Vagina (tissue), 2 donors: ENCODE measurements at regions not wholly inside any gene's neighbourhood (a gene's known extent, or its start where the extent isn't known, plus 50 kb on each side); places are given as distances from the start of the nearest gene placed in this dataset.

Experiments used
- POLR2A ChIP-seq, 2 donors: fragments of 450-650 bp; IDR thresholded peaks; one replicate each; pipeline ENCODE4 v1.6.1; 2017; ENCODE audit warnings: antibody characterized with exemption in 2 of 2, mild to moderate bottlenecking in 2 of 2, moderate library complexity in 2 of 2
- POLR2AphosphoS5 ChIP-seq, 2 donors: sonication (generic); formaldehyde crosslinking; IDR thresholded peaks; one replicate each; pipeline ENCODE4 v1.9.0; 2017; ENCODE audit warnings: antibody characterized with exemption in 2 of 2, mild to moderate bottlenecking in 2 of 2, low read depth in 1 of 2; ENCODE audit not compliant: insufficient read depth in 1 of 2
- TF ChIP-seq, protein P1 (sequence below), 3 experiments: fragments of 450-650 bp in 2 of 3; fragments of 200-600 bp in 1 of 3; sonication (generic) in 1 of 3; IDR thresholded peaks; one replicate each; pipeline ENCODE4 v1.5.1; 2017 to 2019; ENCODE audit warnings: antibody characterized with exemption in 3 of 3, mild to moderate bottlenecking in 2 of 3, moderate library complexity in 2 of 3

DNA sequence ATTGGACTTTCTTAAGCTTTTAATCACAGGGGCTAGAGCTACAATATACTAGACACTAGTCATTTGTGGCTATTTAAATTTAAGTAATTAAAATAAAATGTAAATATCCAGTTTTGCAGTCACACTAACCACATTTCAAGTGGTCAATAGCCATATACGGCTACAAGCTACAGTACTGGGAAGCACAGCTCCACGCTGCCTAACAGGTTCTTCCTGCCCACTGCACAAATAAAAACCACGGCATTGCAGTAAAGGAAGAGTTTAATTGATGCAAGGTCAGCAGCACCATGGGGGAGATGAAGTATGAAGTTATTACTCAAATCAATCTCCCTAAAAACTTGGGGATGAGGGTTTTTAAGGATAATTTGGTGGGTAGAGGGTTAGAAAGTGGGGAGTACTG, 134.1 kb downstream of the LURAP1L start:
- TF ChIP-seq, protein P1, sequence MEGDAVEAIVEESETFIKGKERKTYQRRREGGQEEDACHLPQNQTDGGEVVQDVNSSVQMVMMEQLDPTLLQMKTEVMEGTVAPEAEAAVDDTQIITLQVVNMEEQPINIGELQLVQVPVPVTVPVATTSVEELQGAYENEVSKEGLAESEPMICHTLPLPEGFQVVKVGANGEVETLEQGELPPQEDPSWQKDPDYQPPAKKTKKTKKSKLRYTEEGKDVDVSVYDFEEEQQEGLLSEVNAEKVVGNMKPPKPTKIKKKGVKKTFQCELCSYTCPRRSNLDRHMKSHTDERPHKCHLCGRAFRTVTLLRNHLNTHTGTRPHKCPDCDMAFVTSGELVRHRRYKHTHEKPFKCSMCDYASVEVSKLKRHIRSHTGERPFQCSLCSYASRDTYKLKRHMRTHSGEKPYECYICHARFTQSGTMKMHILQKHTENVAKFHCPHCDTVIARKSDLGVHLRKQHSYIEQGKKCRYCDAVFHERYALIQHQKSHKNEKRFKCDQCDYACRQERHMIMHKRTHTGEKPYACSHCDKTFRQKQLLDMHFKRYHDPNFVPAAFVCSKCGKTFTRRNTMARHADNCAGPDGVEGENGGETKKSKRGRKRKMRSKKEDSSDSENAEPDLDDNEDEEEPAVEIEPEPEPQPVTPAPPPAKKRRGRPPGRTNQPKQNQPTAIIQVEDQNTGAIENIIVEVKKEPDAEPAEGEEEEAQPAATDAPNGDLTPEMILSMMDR (IDR thresholded peaks at IDR 0.05), result no peak
- TF ChIP-seq POLR2AphosphoS5 (IDR thresholded peaks at IDR 0.05; ENCODE audit: insufficient read depth in 1 of 2, low read depth in 1 of 2) (no peak), POLR2A (IDR thresholded peaks at IDR 0.05) (no peak)
